PC-3 (cell line): ENCODE measurements at regions not wholly inside any gene's neighbourhood (a gene's known extent, or its start where the extent isn't known, plus 50 kb on each side); places are given as distances from the start of the nearest gene placed in this dataset.

ENCODE experiments used
- EZH2 ChIP-seq: fragments of 300-600 bp; sonication (generic); IDR thresholded peaks from one replicate; pipeline ENCODE4 v1.6.1; 2017; ENCODE audit warnings: antibody characterized with exemption, mild to moderate bottlenecking, low read length; ENCODE audit not compliant: unreplicated experiment
- TF ChIP-seq, protein P1 (sequence below): fragments of 300-600 bp; sonication (generic); conservative IDR thresholded peaks from 2 replicates; pipeline ENCODE4 v1.5.1; 2017; ENCODE audit warnings: antibody characterized with exemption, low read depth, mild to moderate bottlenecking, low read length

DNA sequence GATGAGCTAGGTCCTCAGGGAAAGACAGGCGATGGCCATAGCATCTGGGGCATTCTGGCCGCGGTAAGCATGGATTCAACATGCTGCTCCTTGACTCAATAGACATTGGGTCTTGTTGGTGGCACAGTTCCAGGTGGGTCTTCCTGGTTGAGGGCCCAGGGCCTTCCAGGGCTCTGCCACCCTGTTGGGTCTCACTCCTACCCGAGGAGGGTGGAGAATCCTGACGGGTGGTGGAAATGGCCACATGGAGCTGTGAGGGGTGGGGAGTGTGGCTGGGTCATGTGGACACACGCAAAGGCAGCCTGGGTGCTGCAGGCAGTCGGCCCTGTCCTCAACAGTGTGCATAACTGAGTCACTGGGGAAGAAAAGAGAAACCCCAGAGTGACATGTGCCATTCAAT, 148.1 kb downstream of the KIF26A start:
- TF ChIP-seq, protein P1, sequence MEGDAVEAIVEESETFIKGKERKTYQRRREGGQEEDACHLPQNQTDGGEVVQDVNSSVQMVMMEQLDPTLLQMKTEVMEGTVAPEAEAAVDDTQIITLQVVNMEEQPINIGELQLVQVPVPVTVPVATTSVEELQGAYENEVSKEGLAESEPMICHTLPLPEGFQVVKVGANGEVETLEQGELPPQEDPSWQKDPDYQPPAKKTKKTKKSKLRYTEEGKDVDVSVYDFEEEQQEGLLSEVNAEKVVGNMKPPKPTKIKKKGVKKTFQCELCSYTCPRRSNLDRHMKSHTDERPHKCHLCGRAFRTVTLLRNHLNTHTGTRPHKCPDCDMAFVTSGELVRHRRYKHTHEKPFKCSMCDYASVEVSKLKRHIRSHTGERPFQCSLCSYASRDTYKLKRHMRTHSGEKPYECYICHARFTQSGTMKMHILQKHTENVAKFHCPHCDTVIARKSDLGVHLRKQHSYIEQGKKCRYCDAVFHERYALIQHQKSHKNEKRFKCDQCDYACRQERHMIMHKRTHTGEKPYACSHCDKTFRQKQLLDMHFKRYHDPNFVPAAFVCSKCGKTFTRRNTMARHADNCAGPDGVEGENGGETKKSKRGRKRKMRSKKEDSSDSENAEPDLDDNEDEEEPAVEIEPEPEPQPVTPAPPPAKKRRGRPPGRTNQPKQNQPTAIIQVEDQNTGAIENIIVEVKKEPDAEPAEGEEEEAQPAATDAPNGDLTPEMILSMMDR: no peak
- no peak for TF ChIP-seq EZH2
